IMR-90 (cell line): ENCODE measurements at regions not wholly inside any gene's neighbourhood (a gene's known extent, or its start where the extent isn't known, plus 50 kb on each side); places are given as distances from the start of the nearest gene placed in this dataset.

Experiments
- ATAC-seq: fragments of 200-7000 bp; cut with Tn5 transposase; 2 replicates; pipeline ENCODE4 v1.9.1; 2020; ENCODE audit warnings: low read depth, mild to moderate bottlenecking, moderate library complexity
- BruUV-seq: library from RNA; stranded (reverse); fragments of 400-500 nt; replicated peaks from 2 replicates; lab custom pipeline; 2021; lab: Mats Ljungman, UMichigan
- CTCF ChIA-PET: fragments of 300-600 bp; formaldehyde crosslinking; extraction: SDS; loops from one replicate; lab custom pipeline; 2021; ENCODE audit warnings: antibody characterized with exemption; lab: Yijun Ruan, JAX
- POLR2A ChIA-PET: fragments of 300-600 bp; sonication (Branson Sonifier 250); formaldehyde crosslinking; loops from one replicate; lab custom pipeline; 2022; ENCODE audit warnings: antibody characterized with exemption; ENCODE audit not compliant: unreplicated experiment; lab: Charles Lee
- DNase-seq: peaks from one replicate; pipeline ENCODE4 v3.0.0; 2013
- H2AFZ ChIP-seq: replicated peaks from 2 replicates; pipeline ENCODE3; 2013; ENCODE audit warnings: low read length, mild to moderate bottlenecking; ENCODE audit not compliant: poor library complexity
- H2AK5ac ChIP-seq: 2 replicates; pipeline ENCODE4 v1.6.1; 2013; ENCODE audit warnings: low read depth, low read length, inconsistent platforms
- H2AK9ac ChIP-seq: replicated peaks from 2 replicates; pipeline ENCODE3; 2013; ENCODE audit warnings: mild to moderate bottlenecking, low read depth, low read length, moderate library complexity; ENCODE audit not compliant: poor library complexity
- H2BK120ac ChIP-seq: 2 replicates; pipeline ENCODE4 v1.6.1; 2013; ENCODE audit warnings: low read depth, low read length, inconsistent platforms
- H2BK15ac ChIP-seq: 3 replicates; pipeline ENCODE4 v1.6.1; 2013; ENCODE audit warnings: low read depth, low read length, inconsistent platforms
- H2BK20ac ChIP-seq: 2 replicates; pipeline ENCODE4 v1.6.1; 2013; ENCODE audit warnings: low read depth, mild to moderate bottlenecking, inconsistent platforms, low read length, moderate library complexity
- H2BK5ac ChIP-seq: 2 replicates; pipeline ENCODE4 v1.6.1; 2013; ENCODE audit warnings: mild to moderate bottlenecking, low read depth, low read length, inconsistent platforms; ENCODE audit not compliant: poor library complexity, severe bottlenecking
- H3K14ac ChIP-seq: replicated peaks from 2 replicates; pipeline ENCODE4 v1.6.1; 2013; ENCODE audit warnings: low read depth, low read length, inconsistent platforms
- H3K18ac ChIP-seq: 2 replicates; pipeline ENCODE4 v1.6.1; 2013; ENCODE audit warnings: low read depth, low read length, control low read depth
- H3K23ac ChIP-seq: 2 replicates; pipeline ENCODE4 v1.6.1; 2013; ENCODE audit warnings: low read depth, low read length, inconsistent platforms
- H3K27ac ChIP-seq: 2 replicates; pipeline ENCODE4 v1.5.1; 2013; ENCODE audit warnings: mild to moderate bottlenecking, control low read depth, low read length; ENCODE audit not compliant: insufficient read depth
- H3K27me3 ChIP-seq: 2 replicates; pipeline ENCODE4 v1.6.1; 2013; ENCODE audit warnings: low read length; ENCODE audit not compliant: control insufficient read depth, insufficient read depth
- H3K36me3 ChIP-seq: 2 replicates; pipeline ENCODE4 v1.6.1; 2013; ENCODE audit warnings: low read length, mixed read lengths; ENCODE audit not compliant: control insufficient read depth, insufficient read depth
- H3K4ac ChIP-seq: 2 replicates; pipeline ENCODE4 v1.6.1; 2013; ENCODE audit warnings: low read depth, low read length, inconsistent platforms
- H3K4me1 ChIP-seq: 2 replicates; pipeline ENCODE4 v1.6.1; 2013; ENCODE audit warnings: low read length, mixed read lengths; ENCODE audit not compliant: control insufficient read depth, insufficient read depth
- H3K4me2 ChIP-seq: 2 replicates; pipeline ENCODE4 v1.6.1; 2013; ENCODE audit warnings: low read depth, mild to moderate bottlenecking, control low read depth, low read length, moderate library complexity
- H3K4me3 ChIP-seq: 2 replicates; pipeline ENCODE4 v1.5.1; 2013; ENCODE audit warnings: low read depth, mild to moderate bottlenecking, control low read depth, low read length, moderate library complexity; ENCODE audit not compliant: insufficient read depth
- H3K56ac ChIP-seq: 2 replicates; pipeline ENCODE4 v1.6.1; 2013; ENCODE audit warnings: low read length, inconsistent platforms; ENCODE audit not compliant: insufficient read depth; ENCODE audit errors: extremely low read depth
- H3K79me1 ChIP-seq, 2 experiments: 2 replicates each; pipeline ENCODE4 v1.6.1; 2013; ENCODE audit warnings: low read length in 2 of 2, inconsistent platforms in 1 of 2, low read depth in 1 of 2
- H3K9ac ChIP-seq: 2 replicates; pipeline ENCODE4 v1.6.1; 2013; ENCODE audit warnings: low read depth, low read length, control low read depth
- H3K9me1 ChIP-seq: 2 replicates; pipeline ENCODE4 v1.6.1; 2013; ENCODE audit warnings: low read length, inconsistent platforms; ENCODE audit not compliant: insufficient read depth
- H3K9me3 ChIP-seq: 2 replicates; pipeline ENCODE4 v1.6.1; 2013; ENCODE audit warnings: low read length; ENCODE audit not compliant: control insufficient read depth, insufficient read depth
- H4K20me1 ChIP-seq: 2 replicates; pipeline ENCODE4 v1.6.1; 2013; ENCODE audit warnings: low read length, inconsistent platforms; ENCODE audit not compliant: insufficient read depth
- H4K5ac ChIP-seq: 2 replicates; pipeline ENCODE4 v1.6.1; 2013; ENCODE audit warnings: mild to moderate bottlenecking, low read depth, low read length, control low read depth
- H4K8ac ChIP-seq, 2 experiments: 2 replicates each; pipeline ENCODE4 v1.6.1; 2013; ENCODE audit warnings: low read depth in 2 of 2, low read length in 2 of 2, control low read depth in 1 of 2, inconsistent platforms in 1 of 2
- H4K91ac ChIP-seq: 2 replicates; pipeline ENCODE4 v1.6.1; 2013; ENCODE audit warnings: low read depth, low read length, inconsistent platforms; ENCODE audit not compliant: insufficient read depth
- BHLHE40 ChIP-seq: fragments of 150-350 bp; IDR thresholded peaks from 2 replicates; pipeline ENCODE4 v1.6.1; 2016; ENCODE audit warnings: mild to moderate bottlenecking, low read depth, low read length
- CEBPB ChIP-seq: IDR thresholded peaks from 2 replicates; pipeline ENCODE4 v1.6.1; 2012; ENCODE audit warnings: low read depth, low read length, improper control_type of control experiment
- CHD1 ChIP-seq: IDR thresholded peaks from 2 replicates; pipeline ENCODE4 v1.6.1; 2012; ENCODE audit warnings: low read depth, low read length, improper control_type of control experiment
- CTCF ChIP-seq: conservative IDR thresholded peaks from 2 replicates; pipeline ENCODE4 v1.5.1; 2012; ENCODE audit warnings: mild to moderate bottlenecking, low read depth, low read length, improper control_type of control experiment
- ELK1 ChIP-seq: fragments of 150-350 bp; IDR thresholded peaks from 2 replicates; pipeline ENCODE4 v1.6.1; 2016; ENCODE audit warnings: low read depth, mild to moderate bottlenecking, low read length, moderate library complexity, borderline replicate concordance
- FOS ChIP-seq: fragments of 150-350 bp; IDR thresholded peaks from 2 replicates; pipeline ENCODE4 v1.6.1; 2016; ENCODE audit warnings: low read depth, low read length
- MAFK ChIP-seq: IDR thresholded peaks from 2 replicates; pipeline ENCODE4 v1.6.1; 2012; ENCODE audit warnings: low read depth, low read length, improper control_type of control experiment
- MAZ ChIP-seq: IDR thresholded peaks from 2 replicates; pipeline ENCODE4 v1.6.1; 2012; ENCODE audit warnings: low read depth, mild to moderate bottlenecking, low read length, improper control_type of control experiment, moderate library complexity, borderline replicate concordance
- MXI1 ChIP-seq: IDR thresholded peaks from 2 replicates; pipeline ENCODE4 v1.6.1; 2012; ENCODE audit warnings: low read depth, mild to moderate bottlenecking, low read length, moderate library complexity, borderline replicate concordance
- NFE2L2 ChIP-seq: fragments of 150-350 bp; IDR thresholded peaks from 2 replicates; pipeline ENCODE4 v1.6.1; 2016; ENCODE audit warnings: low read depth, mild to moderate bottlenecking, low read length
- POLR2A ChIP-seq: IDR thresholded peaks from 2 replicates; pipeline ENCODE4 v1.6.1; 2012; ENCODE audit warnings: mild to moderate bottlenecking, low read depth, low read length
- RAD21 ChIP-seq: IDR thresholded peaks from 2 replicates; pipeline ENCODE4 v1.6.1; 2012; ENCODE audit warnings: low read length, improper control_type of control experiment
- RCOR1 ChIP-seq: IDR thresholded peaks from 2 replicates; pipeline ENCODE4 v1.6.1; 2012; ENCODE audit warnings: mild to moderate bottlenecking, low read length, improper control_type of control experiment; ENCODE audit not compliant: insufficient replicate concordance
- RFX5 ChIP-seq: IDR thresholded peaks from 2 replicates; pipeline ENCODE4 v1.8.0; 2012; ENCODE audit warnings: low read depth, mild to moderate bottlenecking, low read length, moderate library complexity
- SMC3 ChIP-seq: fragments of 150-350 bp; IDR thresholded peaks from 2 replicates; pipeline ENCODE4 v1.6.1; 2016; ENCODE audit warnings: low read depth, mild to moderate bottlenecking, antibody characterized with exemption, low read length, moderate library complexity
- USF2 ChIP-seq: fragments of 150-350 bp; IDR thresholded peaks from 2 replicates; pipeline ENCODE4 v1.6.1; 2017; ENCODE audit warnings: mild to moderate bottlenecking, antibody characterized with exemption, low read length, low read depth
- dilution Hi-C: fragments of 300-500 bp; cut with HindIII; formaldehyde crosslinking; loops from one replicate; pipeline ENCODE4 v1.14.3; 2018; ENCODE audit warnings: low sequenced_read_pairs; ENCODE audit not compliant: unreplicated experiment
- in situ Hi-C: fragments of 300-500 bp; cut with MboI; formaldehyde crosslinking; loops from 3 replicates; pipeline ENCODE4 v1.14.3; 2019; ENCODE audit warnings: low sequenced_read_pairs, inconsistent platforms, mixed read lengths
- intact Hi-C: fragments of 100-400 bp; cut with micrococcal nuclease; formaldehyde crosslinking; loops from 2 replicates; pipeline ENCODE4 v1.10.0; 2022

GRCh38 chr7:8338206-8338605 lies 76.2 kb upstream of the ICA1 start:
- no peak overlapping the region for H2AFZ ChIP-seq
- H3K9me1 ChIP-seq: no peaks in the 10 kb centered on the region
- no peak overlapping the region for H3K27ac ChIP-seq
- intact Hi-C loops: no loop called here
- no peak overlapping the region for H3K56ac ChIP-seq
- no peaks in the 10 kb centered on the region for H3K36me3 ChIP-seq
- no peak overlapping the region for H2BK120ac ChIP-seq
- H4K20me1 ChIP-seq: no peaks in the 10 kb centered on the region
- no peak overlapping the region for H2AK9ac ChIP-seq
- no peak overlapping the region for H3K18ac ChIP-seq
- no TSS peak for BruUV-seq
- H2AK5ac ChIP-seq: no peak overlapping the region
- no peak overlapping the region for H3K4me3 ChIP-seq
- H3K9ac ChIP-seq: no peak overlapping the region
- TF ChIP-seq MAZ (no peak), FOS (no peak), SMC3 (no peak), MAFK (no peak), CHD1 (no peak), NFE2L2 (no peak), RFX5 (no peak), RAD21 (no peak), MXI1 (no peak), RCOR1 (no peak), ELK1 (no peak), POLR2A (no peak), BHLHE40 (no peak), CEBPB (no peak), CTCF (no peak), USF2 (no peak)
- no peak overlapping the region for H4K8ac ChIP-seq
- H3K4me2 ChIP-seq: no peak overlapping the region
- ChIA-PET POLR2A (no interaction called here), CTCF (no interaction called here)
- H4K91ac ChIP-seq: no peak overlapping the region
- no peak overlapping the region for H4K5ac ChIP-seq
- no peak overlapping the region for H2BK15ac ChIP-seq
- H3K79me1 ChIP-seq: no peaks in the 10 kb centered on the region
- H2BK20ac ChIP-seq: no peak overlapping the region
- no peak overlapping the region for H3K4ac ChIP-seq
- no peaks in the 10 kb centered on the region for H3K27me3 ChIP-seq
- no peak overlapping the region for H3K14ac ChIP-seq
- in situ Hi-C loops: no loop called here
- dilution Hi-C loops: no loop called here
- H2BK5ac ChIP-seq: no peak overlapping the region
- H3K4me1 ChIP-seq: no peaks in the 10 kb centered on the region
- DNase-seq (no peak), ATAC-seq (no peak)
- peaks cover 7% of the 10 kb centered on the region for H3K9me3 ChIP-seq
- no peak overlapping the region for H3K23ac ChIP-seq
